Fibroblast of lung (primary cell): ENCODE measurements at regions not wholly inside any gene's neighbourhood (a gene's known extent, or its start where the extent isn't known, plus 50 kb on each side); places are given as distances from the start of the nearest gene placed in this dataset.
"Not testable (repeated sequence)": the region's sequence is repeated elsewhere in the genome, so short reads cannot be mapped to it uniquely, and the experiment has no call there.

Experiments
- DNase-seq, 2 donors: peaks; one replicate each; pipeline versions ENCODE4 v3.0.0 to v3.0.0-alpha.2; 2010; ENCODE audit warnings: low read depth in 2 of 2
- H2AFZ ChIP-seq: 2 replicates; pipeline ENCODE4 v1.5.1; 2012; ENCODE audit warnings: low read length, control low read depth, inconsistent platforms
- H3K27ac ChIP-seq: 2 replicates; pipeline ENCODE4 v1.5.1; 2011; ENCODE audit warnings: low read length, control low read depth; ENCODE audit not compliant: insufficient read depth
- H3K27me3 ChIP-seq: 2 replicates; pipeline ENCODE4 v1.5.1; 2011; ENCODE audit warnings: mild to moderate bottlenecking, low read length; ENCODE audit not compliant: control insufficient read depth, insufficient read depth
- H3K36me3 ChIP-seq: 2 replicates; pipeline ENCODE4 v1.5.1; 2011; ENCODE audit warnings: low read length; ENCODE audit not compliant: control insufficient read depth, insufficient read depth
- H3K4me1 ChIP-seq: 2 replicates; pipeline ENCODE4 v1.5.1; 2011; ENCODE audit warnings: low read length; ENCODE audit not compliant: control insufficient read depth, insufficient read depth; ENCODE audit errors: extremely low read depth
- H3K4me2 ChIP-seq: 2 replicates; pipeline ENCODE4 v1.5.1; 2011; ENCODE audit warnings: low read length, control low read depth; ENCODE audit not compliant: insufficient read depth; ENCODE audit errors: extremely low read depth
- H3K4me3 ChIP-seq, 4 experiments: fragments of 200-600 bp in 1 of 4; sonication (generic) in 1 of 4; replicated peaks in 1 of 4; 2 replicates each; pipeline ENCODE4 v1.5.1; 2011 to 2016; ENCODE audit warnings: low read length in 4 of 4, low read depth in 3 of 4, mild to moderate bottlenecking in 3 of 4, control low read depth in 2 of 4, inconsistent platforms in 1 of 4, mixed read lengths in 1 of 4; ENCODE audit not compliant: insufficient read depth in 1 of 4; ENCODE audit errors: control extremely low read depth in 1 of 4
- H3K79me2 ChIP-seq: 2 replicates; pipeline ENCODE4 v1.5.1; 2012; ENCODE audit warnings: mild to moderate bottlenecking, low read length, inconsistent platforms; ENCODE audit not compliant: control insufficient read depth, insufficient read depth
- H3K9ac ChIP-seq: 2 replicates; pipeline ENCODE4 v1.5.1; 2011; ENCODE audit warnings: mild to moderate bottlenecking, low read length, control low read depth; ENCODE audit not compliant: insufficient read depth
- H3K9me3 ChIP-seq: 2 replicates; pipeline ENCODE4 v1.5.1; 2012; ENCODE audit warnings: low read depth, low read length; ENCODE audit not compliant: control insufficient read depth, insufficient read depth
- H4K20me1 ChIP-seq: 2 replicates; pipeline ENCODE4 v1.5.1; 2011; ENCODE audit warnings: low read length; ENCODE audit not compliant: control insufficient read depth, insufficient read depth; ENCODE audit errors: extremely low read depth
- CTCF ChIP-seq, 2 donors: IDR thresholded peaks in 1 of 2; conservative IDR thresholded peaks in 1 of 2; 1 replicate in 1 of 2; 2 replicates in 1 of 2; pipeline ENCODE4 v1.5.1; 2011 to 2012; ENCODE audit warnings: low read length in 2 of 2, control low read depth in 1 of 2, inconsistent platforms in 1 of 2, low read depth in 1 of 2, mild to moderate bottlenecking in 1 of 2
- EZH2 ChIP-seq: IDR thresholded peaks from 2 replicates; pipeline ENCODE4 v1.5.1; 2012; ENCODE audit warnings: low read length, control low read depth, mild to moderate bottlenecking; ENCODE audit errors: missing control alignments

DNA sequence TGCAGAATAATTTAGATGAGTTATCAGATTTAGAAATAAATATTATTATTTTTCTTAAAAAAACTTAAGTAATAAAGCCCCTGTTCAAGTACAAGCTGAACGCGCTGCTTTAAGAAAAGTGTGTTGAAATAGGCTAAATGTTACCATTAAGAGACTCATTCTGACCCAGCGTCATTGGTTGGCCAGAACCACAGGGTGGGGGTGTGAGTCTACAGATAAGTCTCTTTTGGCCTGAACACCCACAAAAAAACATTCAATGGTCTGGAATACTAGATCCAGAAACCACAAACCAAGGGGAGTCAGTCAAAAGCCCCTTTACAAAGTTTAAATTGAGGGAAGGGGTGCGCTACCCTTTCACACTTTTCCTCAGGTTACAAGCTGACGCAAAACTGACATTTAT is 776.1 kb downstream of the KCNJ2 start:
- Histone ChIP-seq H3K4me1 (no peaks in the 10 kb centered on the region), H3K27me3 (no peaks in the 10 kb centered on the region), H3K4me3 (no peak overlapping the region), H2AFZ (no peak overlapping the region), H3K9ac (no peak overlapping the region), H3K4me2 (no peak overlapping the region), H3K9me3 (no peaks in the 10 kb centered on the region), H3K36me3 (no peaks in the 10 kb centered on the region), H3K27ac (no peak overlapping the region), H4K20me1 (no peaks in the 10 kb centered on the region), H3K79me2 (no peaks in the 10 kb centered on the region)
- TF ChIP-seq CTCF (conservative IDR thresholded peaks at IDR 0.05 in 1 of 2, IDR thresholded peaks at IDR 0.05 in 1 of 2; ENCODE audit: low read depth in 1 of 2, low read length in 2 of 2): no peak
- no peak for TF ChIP-seq EZH2
- peak in 1 of 2 donors; percentile 22 for DNase-seq

DNA sequence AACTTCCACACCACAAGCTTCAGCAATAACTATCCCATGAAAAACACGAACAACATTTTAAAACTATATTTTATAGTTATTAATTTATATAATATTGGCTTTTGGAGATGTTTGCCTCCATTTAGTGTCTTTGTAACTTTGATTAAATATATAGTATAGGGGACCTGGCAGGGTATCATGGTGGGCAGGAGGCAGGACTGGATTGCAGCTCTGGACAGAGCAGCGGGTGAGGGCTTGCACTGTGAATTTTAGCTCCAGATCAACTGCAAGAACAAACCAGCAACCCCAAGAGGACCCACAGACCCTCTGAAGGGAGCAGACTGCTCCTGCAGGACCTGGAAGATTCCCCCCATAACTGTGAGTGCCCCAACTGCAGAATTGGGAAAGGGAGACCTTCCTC is 777.9 kb downstream of the KCNJ2 start:
- no peak for DNase-seq
- H3K4me2 ChIP-seq: no peak overlapping the region
- no peak for TF ChIP-seq EZH2
- no peak for TF ChIP-seq CTCF (conservative IDR thresholded peaks at IDR 0.05 in 1 of 2, IDR thresholded peaks at IDR 0.05 in 1 of 2; ENCODE audit: low read depth in 1 of 2, low read length in 2 of 2)
- H3K9me3 ChIP-seq: no peaks in the 10 kb centered on the region
- no peaks in the 10 kb centered on the region for H3K36me3 ChIP-seq
- no peaks in the 10 kb centered on the region for H4K20me1 ChIP-seq
- no peaks in the 10 kb centered on the region for H3K79me2 ChIP-seq
- H3K9ac ChIP-seq: no peak overlapping the region
- no peak overlapping the region for H3K4me3 ChIP-seq
- H2AFZ ChIP-seq: no peak overlapping the region
- H3K27me3 ChIP-seq: no peaks in the 10 kb centered on the region
- no peak overlapping the region for H3K27ac ChIP-seq
- no peaks in the 10 kb centered on the region for H3K4me1 ChIP-seq

GRCh38 chr17:70947636-70948565 is 778.6 kb downstream of the KCNJ2 start:
- H3K27me3 ChIP-seq: no peaks in the 10 kb centered on the region
- H3K4me3 ChIP-seq: no peak overlapping the region
- no peaks in the 10 kb centered on the region for H4K20me1 ChIP-seq
- DNase-seq: no peak
- H3K36me3 ChIP-seq: no peaks in the 10 kb centered on the region
- H3K4me2 ChIP-seq: no peak overlapping the region
- H2AFZ ChIP-seq: no peak overlapping the region
- no peaks in the 10 kb centered on the region for H3K4me1 ChIP-seq
- no peaks in the 10 kb centered on the region for H3K9me3 ChIP-seq
- no peak overlapping the region for H3K27ac ChIP-seq
- TF ChIP-seq EZH2 (no peak), CTCF (conservative IDR thresholded peaks at IDR 0.05 in 1 of 2, IDR thresholded peaks at IDR 0.05 in 1 of 2; ENCODE audit: low read depth in 1 of 2, low read length in 2 of 2) (no peak)
- H3K79me2 ChIP-seq: no peaks in the 10 kb centered on the region
- no peak overlapping the region for H3K9ac ChIP-seq

- H3K27me3 ChIP-seq, H2AFZ ChIP-seq, H3K9me3 ChIP-seq, H3K36me3 ChIP-seq, H3K79me2 ChIP-seq, H4K20me1 ChIP-seq, H3K4me2 ChIP-seq, H3K9ac ChIP-seq, H3K4me1 ChIP-seq, H3K4me3 ChIP-seq, H3K27ac ChIP-seq, DNase-seq: not testable (repeated sequence)
These were observed 783.8 kb downstream of the KCNJ2 start for GRCh38 chr17:70953140-70953539.
